ENCODE measurements at regions not wholly inside any gene's neighbourhood (a gene's known extent, or its start where the extent isn't known, plus 50 kb on each side); places are given as distances from the start of the nearest gene placed in this dataset.

DNA sequence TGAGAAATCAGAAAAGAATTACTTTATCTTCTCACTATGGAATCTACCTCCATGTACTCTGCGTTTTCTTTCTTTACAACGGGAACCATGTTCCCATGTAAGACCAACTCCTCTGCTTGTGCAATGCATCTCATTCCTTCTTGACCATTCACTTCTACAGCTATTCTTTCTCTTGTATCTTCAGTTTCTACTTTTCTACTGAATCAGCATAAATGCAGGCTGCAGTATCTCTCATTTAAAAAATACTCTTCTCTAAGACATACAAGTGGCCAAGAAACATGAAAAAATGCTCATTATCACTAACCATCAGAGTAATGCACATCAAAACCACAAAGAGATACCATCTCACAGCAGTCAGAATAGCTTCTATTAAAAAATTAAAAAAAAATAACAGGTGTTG is 74.1 kb upstream of the NANOGP8 start:
- TF ChIP-seq EZH2phosphoT487 (conservative IDR thresholded peaks at IDR 0.05; ENCODE audit: low read length) = no peak
- TF ChIP-seq, protein P1, sequence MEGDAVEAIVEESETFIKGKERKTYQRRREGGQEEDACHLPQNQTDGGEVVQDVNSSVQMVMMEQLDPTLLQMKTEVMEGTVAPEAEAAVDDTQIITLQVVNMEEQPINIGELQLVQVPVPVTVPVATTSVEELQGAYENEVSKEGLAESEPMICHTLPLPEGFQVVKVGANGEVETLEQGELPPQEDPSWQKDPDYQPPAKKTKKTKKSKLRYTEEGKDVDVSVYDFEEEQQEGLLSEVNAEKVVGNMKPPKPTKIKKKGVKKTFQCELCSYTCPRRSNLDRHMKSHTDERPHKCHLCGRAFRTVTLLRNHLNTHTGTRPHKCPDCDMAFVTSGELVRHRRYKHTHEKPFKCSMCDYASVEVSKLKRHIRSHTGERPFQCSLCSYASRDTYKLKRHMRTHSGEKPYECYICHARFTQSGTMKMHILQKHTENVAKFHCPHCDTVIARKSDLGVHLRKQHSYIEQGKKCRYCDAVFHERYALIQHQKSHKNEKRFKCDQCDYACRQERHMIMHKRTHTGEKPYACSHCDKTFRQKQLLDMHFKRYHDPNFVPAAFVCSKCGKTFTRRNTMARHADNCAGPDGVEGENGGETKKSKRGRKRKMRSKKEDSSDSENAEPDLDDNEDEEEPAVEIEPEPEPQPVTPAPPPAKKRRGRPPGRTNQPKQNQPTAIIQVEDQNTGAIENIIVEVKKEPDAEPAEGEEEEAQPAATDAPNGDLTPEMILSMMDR (IDR thresholded peaks at IDR 0.05; ENCODE audit: insufficient read depth, low read length, poor library complexity, severe bottlenecking) = no peak

Data from SU-DHL-6 (cell line).